Liver (tissue), 8 donors: ENCODE measurements at regions not wholly inside any gene's neighbourhood (a gene's known extent, or its start where the extent isn't known, plus 50 kb on each side); places are given as distances from the start of the nearest gene placed in this dataset.

Source experiments
- DNase-seq: peaks from one replicate; pipeline ENCODE4 v3.0.0-alpha.2; 2017; ENCODE audit warnings: low spot score
- H3K27ac ChIP-seq, 2 donors: one replicate each; pipeline ENCODE4 v1.7.0; 2013; ENCODE audit warnings: inconsistent platforms in 2 of 2, low read length in 2 of 2, control low read depth in 1 of 2, low read depth in 1 of 2, mild to moderate bottlenecking in 1 of 2
- H3K27me3 ChIP-seq, 4 donors: one replicate each; pipeline versions ENCODE4 v1.6.1 to v1.7.0; 2013; ENCODE audit warnings: low read length in 3 of 4, inconsistent platforms in 1 of 4, mild to moderate bottlenecking in 1 of 4, moderate library complexity in 1 of 4; ENCODE audit not compliant: control insufficient read depth in 4 of 4, insufficient read depth in 4 of 4
- H3K36me3 ChIP-seq, 4 donors: one replicate each; pipeline versions ENCODE4 v1.6.1 to v1.7.0; 2013; ENCODE audit warnings: low read length in 3 of 4, mild to moderate bottlenecking in 3 of 4, low read depth in 1 of 4, moderate library complexity in 1 of 4; ENCODE audit not compliant: control insufficient read depth in 4 of 4, insufficient read depth in 3 of 4
- H3K4me1 ChIP-seq, 4 donors: one replicate each; pipeline versions ENCODE4 v1.6.1 to v1.7.0; 2013; ENCODE audit warnings: low read length in 3 of 4, mild to moderate bottlenecking in 3 of 4, moderate library complexity in 1 of 4; ENCODE audit not compliant: control insufficient read depth in 4 of 4, insufficient read depth in 4 of 4
- H3K4me3 ChIP-seq, 3 donors: one replicate each; pipeline versions ENCODE4 v1.6.1 to v1.7.0; 2013; ENCODE audit warnings: low read length in 3 of 3, control low read depth in 1 of 3, low read depth in 1 of 3, mild to moderate bottlenecking in 1 of 3
- H3K9ac ChIP-seq, 2 donors: one replicate each; pipeline ENCODE4 v1.7.0; 2013; ENCODE audit warnings: low read length in 2 of 2, mild to moderate bottlenecking in 2 of 2, moderate library complexity in 2 of 2, control low read depth in 1 of 2, low read depth in 1 of 2
- H3K9me3 ChIP-seq, 4 donors: one replicate each; pipeline versions ENCODE4 v1.6.1 to v1.7.0; 2013; ENCODE audit warnings: low read length in 3 of 4; ENCODE audit not compliant: control insufficient read depth in 4 of 4
- EGR1 ChIP-seq, 2 donors: IDR thresholded peaks; 2 replicates each; pipeline ENCODE4 v1.6.1; 2016 to 2018; ENCODE audit warnings: antibody characterized with exemption in 2 of 2, low read depth in 2 of 2
- FOXA1 ChIP-seq: IDR thresholded peaks from 2 replicates; pipeline ENCODE4 v1.6.1; 2016; ENCODE audit warnings: antibody characterized with exemption
- FOXA2 ChIP-seq: IDR thresholded peaks from 2 replicates; pipeline ENCODE4 v1.6.1; 2016; ENCODE audit warnings: antibody characterized with exemption
- GABPA ChIP-seq, 2 donors: IDR thresholded peaks in 1 of 2; conservative IDR thresholded peaks in 1 of 2; 2 replicates each; pipeline ENCODE4 v1.6.1; 2016; ENCODE audit warnings: antibody characterized with exemption in 2 of 2, mild to moderate bottlenecking in 1 of 2, moderate library complexity in 1 of 2
- HNF4A ChIP-seq, 2 donors: conservative IDR thresholded peaks; 2 replicates each; pipeline ENCODE4 v1.6.1; 2016; ENCODE audit warnings: antibody characterized with exemption in 2 of 2, mild to moderate bottlenecking in 2 of 2
- HNF4G ChIP-seq: IDR thresholded peaks from 2 replicates; pipeline ENCODE4 v1.6.1; 2016; ENCODE audit warnings: antibody characterized with exemption
- JUND ChIP-seq, 2 donors: IDR thresholded peaks; 2 replicates each; pipeline ENCODE4 v1.6.1; 2016; ENCODE audit warnings: antibody characterized with exemption in 2 of 2
- NR2F2 ChIP-seq: IDR thresholded peaks from 2 replicates; pipeline ENCODE4 v1.6.1; 2016; ENCODE audit warnings: antibody characterized with exemption
- RAD21 ChIP-seq, 2 donors: IDR thresholded peaks; 2 replicates each; pipeline ENCODE4 v1.6.1; 2016; ENCODE audit warnings: antibody characterized with exemption in 2 of 2, mild to moderate bottlenecking in 2 of 2
- RXRA ChIP-seq, 2 donors: IDR thresholded peaks; 2 replicates each; pipeline ENCODE4 v1.6.1; 2017 to 2018; ENCODE audit warnings: antibody characterized with exemption in 2 of 2, mild to moderate bottlenecking in 1 of 2
- SP1 ChIP-seq: IDR thresholded peaks from 2 replicates; pipeline ENCODE4 v1.6.1; 2018; ENCODE audit warnings: antibody characterized with exemption, mild to moderate bottlenecking
- TAF1 ChIP-seq: conservative IDR thresholded peaks from 2 replicates; pipeline ENCODE4 v1.6.1; 2016; ENCODE audit warnings: antibody characterized with exemption, mild to moderate bottlenecking
- YY1 ChIP-seq: IDR thresholded peaks from 2 replicates; pipeline ENCODE4 v1.6.1; 2016; ENCODE audit warnings: antibody characterized with exemption, mild to moderate bottlenecking
- WGBS: extraction: QIAGEN DNeasy Blood & Tissue Kit; methylation state at CpG from one replicate; pipeline ENCODE4 v1.1.7; 2013; 5-methylcytosine and 5-hydroxymethylcytosine counted together
- TF ChIP-seq, protein P1 (sequence below): fragments of 150-350 bp; IDR thresholded peaks from 2 replicates; pipeline ENCODE4 v1.5.1; 2017; ENCODE audit warnings: improper control_type of control experiment, low read depth, low read length; ENCODE audit not compliant: missing input control
- TF ChIP-seq, protein P2 (sequence below): IDR thresholded peaks from 2 replicates; pipeline ENCODE4 v1.6.1; 2016; ENCODE audit warnings: antibody characterized with exemption
- TF ChIP-seq, protein P3 (sequence below): IDR thresholded peaks from 2 replicates; pipeline ENCODE4 v1.6.1; 2016; ENCODE audit warnings: antibody characterized with exemption
- TF ChIP-seq, protein P4 (sequence below): IDR thresholded peaks from 2 replicates; pipeline ENCODE4 v1.6.1; 2016; ENCODE audit warnings: antibody characterized with exemption, mild to moderate bottlenecking
- TF ChIP-seq, protein P5 (sequence below): IDR thresholded peaks from 2 replicates; pipeline ENCODE4 v1.6.1; 2016; ENCODE audit warnings: antibody characterized with exemption
- donor health status: healthy.
- donor health status: healthy.
- donor health status: healthy.
- donor health status: healthy.
- donor health status: healthy.

DNA sequence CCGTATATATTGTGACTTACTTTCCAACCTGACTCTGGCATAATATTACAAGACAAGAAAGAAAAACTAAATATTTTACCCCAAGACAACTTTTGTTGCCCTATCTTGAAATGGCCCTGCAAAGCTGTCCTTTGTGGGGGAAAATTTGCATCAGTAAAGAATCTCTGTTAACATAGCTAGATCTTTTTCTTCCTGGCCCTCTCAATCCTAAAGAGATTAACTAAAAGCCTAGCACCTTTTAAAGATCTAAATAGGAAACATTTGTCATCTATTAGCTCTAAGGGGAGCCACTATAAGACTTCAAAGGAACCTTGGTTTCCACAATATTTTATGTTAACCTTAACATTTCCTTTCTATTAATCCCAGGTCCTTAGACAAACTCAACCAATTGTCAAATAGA, 199.0 kb upstream of the SLITRK3 start:
- H3K4me1 ChIP-seq, result no peaks in the 10 kb centered on the region
- H3K27me3 ChIP-seq, result no peaks in the 10 kb centered on the region
- no peak overlapping the region for H3K9ac ChIP-seq
- no peak for DNase-seq
- no peak for TF ChIP-seq HNF4G
- no peak overlapping the region for H3K4me3 ChIP-seq
- no peaks in the 10 kb centered on the region for H3K9me3 ChIP-seq
- WGBS, result 99% methylated on average over 1 of the region's 1 CpG
- H3K36me3 ChIP-seq, result no peaks in the 10 kb centered on the region
- H3K27ac ChIP-seq, result no peak overlapping the region

DNA sequence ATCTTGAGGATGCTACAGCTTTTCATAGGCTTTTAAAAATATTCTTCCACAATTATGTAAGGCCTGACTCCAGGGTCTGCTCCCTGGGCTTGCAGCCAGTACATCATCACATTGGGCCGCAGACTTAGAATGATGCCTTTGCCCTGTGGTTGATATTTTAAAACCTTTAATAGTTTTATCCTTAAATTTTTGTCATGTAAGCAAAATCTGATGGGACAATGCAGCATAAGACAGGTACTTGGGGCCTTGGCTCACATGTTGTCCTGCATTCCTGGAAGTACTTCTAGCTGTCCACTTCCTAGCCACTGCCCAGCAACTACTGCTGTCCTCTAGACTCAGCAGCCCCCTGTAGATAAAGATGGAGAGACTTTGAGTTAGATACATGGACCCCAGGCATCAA, 197.3 kb upstream of the SLITRK3 start:
- DNase-seq, result no peak
- Histone ChIP-seq H3K9me3 (no peaks in the 10 kb centered on the region), H3K27ac (no peak overlapping the region), H3K27me3 (no peaks in the 10 kb centered on the region), H3K36me3 (no peaks in the 10 kb centered on the region), H3K4me3 (no peak overlapping the region), H3K9ac (no peak overlapping the region), H3K4me1 (no peaks in the 10 kb centered on the region)
- WGBS, result 94% methylated on average over 1 of the region's 1 CpG
- TF ChIP-seq NR2F2 (no peak), RAD21 (IDR thresholded peaks at IDR 0.05) (no peak), HNF4G (no peak), TAF1 (no peak), FOXA2 (no peak), EGR1 (IDR thresholded peaks at IDR 0.05; ENCODE audit: low read depth in 2 of 2) (no peak), YY1 (no peak), SP1 (no peak), RXRA (IDR thresholded peaks at IDR 0.05) (no peak), GABPA (IDR thresholded peaks at IDR 0.05 in 1 of 2, conservative IDR thresholded peaks at IDR 0.05 in 1 of 2) (no peak), HNF4A (conservative IDR thresholded peaks at IDR 0.05) (no peak), FOXA1 (no peak), JUND (IDR thresholded peaks at IDR 0.05) (no peak)
- TF ChIP-seq, protein P1, sequence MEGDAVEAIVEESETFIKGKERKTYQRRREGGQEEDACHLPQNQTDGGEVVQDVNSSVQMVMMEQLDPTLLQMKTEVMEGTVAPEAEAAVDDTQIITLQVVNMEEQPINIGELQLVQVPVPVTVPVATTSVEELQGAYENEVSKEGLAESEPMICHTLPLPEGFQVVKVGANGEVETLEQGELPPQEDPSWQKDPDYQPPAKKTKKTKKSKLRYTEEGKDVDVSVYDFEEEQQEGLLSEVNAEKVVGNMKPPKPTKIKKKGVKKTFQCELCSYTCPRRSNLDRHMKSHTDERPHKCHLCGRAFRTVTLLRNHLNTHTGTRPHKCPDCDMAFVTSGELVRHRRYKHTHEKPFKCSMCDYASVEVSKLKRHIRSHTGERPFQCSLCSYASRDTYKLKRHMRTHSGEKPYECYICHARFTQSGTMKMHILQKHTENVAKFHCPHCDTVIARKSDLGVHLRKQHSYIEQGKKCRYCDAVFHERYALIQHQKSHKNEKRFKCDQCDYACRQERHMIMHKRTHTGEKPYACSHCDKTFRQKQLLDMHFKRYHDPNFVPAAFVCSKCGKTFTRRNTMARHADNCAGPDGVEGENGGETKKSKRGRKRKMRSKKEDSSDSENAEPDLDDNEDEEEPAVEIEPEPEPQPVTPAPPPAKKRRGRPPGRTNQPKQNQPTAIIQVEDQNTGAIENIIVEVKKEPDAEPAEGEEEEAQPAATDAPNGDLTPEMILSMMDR, result no peak
- TF ChIP-seq, protein P2, sequence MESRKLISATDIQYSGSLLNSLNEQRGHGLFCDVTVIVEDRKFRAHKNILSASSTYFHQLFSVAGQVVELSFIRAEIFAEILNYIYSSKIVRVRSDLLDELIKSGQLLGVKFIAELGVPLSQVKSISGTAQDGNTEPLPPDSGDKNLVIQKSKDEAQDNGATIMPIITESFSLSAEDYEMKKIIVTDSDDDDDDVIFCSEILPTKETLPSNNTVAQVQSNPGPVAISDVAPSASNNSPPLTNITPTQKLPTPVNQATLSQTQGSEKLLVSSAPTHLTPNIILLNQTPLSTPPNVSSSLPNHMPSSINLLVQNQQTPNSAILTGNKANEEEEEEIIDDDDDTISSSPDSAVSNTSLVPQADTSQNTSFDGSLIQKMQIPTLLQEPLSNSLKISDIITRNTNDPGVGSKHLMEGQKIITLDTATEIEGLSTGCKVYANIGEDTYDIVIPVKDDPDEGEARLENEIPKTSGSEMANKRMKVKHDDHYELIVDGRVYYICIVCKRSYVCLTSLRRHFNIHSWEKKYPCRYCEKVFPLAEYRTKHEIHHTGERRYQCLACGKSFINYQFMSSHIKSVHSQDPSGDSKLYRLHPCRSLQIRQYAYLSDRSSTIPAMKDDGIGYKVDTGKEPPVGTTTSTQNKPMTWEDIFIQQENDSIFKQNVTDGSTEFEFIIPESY, result no peak
- TF ChIP-seq, protein P3, sequence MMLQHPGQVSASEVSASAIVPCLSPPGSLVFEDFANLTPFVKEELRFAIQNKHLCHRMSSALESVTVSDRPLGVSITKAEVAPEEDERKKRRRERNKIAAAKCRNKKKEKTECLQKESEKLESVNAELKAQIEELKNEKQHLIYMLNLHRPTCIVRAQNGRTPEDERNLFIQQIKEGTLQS, result no peak
- TF ChIP-seq, protein P4, sequence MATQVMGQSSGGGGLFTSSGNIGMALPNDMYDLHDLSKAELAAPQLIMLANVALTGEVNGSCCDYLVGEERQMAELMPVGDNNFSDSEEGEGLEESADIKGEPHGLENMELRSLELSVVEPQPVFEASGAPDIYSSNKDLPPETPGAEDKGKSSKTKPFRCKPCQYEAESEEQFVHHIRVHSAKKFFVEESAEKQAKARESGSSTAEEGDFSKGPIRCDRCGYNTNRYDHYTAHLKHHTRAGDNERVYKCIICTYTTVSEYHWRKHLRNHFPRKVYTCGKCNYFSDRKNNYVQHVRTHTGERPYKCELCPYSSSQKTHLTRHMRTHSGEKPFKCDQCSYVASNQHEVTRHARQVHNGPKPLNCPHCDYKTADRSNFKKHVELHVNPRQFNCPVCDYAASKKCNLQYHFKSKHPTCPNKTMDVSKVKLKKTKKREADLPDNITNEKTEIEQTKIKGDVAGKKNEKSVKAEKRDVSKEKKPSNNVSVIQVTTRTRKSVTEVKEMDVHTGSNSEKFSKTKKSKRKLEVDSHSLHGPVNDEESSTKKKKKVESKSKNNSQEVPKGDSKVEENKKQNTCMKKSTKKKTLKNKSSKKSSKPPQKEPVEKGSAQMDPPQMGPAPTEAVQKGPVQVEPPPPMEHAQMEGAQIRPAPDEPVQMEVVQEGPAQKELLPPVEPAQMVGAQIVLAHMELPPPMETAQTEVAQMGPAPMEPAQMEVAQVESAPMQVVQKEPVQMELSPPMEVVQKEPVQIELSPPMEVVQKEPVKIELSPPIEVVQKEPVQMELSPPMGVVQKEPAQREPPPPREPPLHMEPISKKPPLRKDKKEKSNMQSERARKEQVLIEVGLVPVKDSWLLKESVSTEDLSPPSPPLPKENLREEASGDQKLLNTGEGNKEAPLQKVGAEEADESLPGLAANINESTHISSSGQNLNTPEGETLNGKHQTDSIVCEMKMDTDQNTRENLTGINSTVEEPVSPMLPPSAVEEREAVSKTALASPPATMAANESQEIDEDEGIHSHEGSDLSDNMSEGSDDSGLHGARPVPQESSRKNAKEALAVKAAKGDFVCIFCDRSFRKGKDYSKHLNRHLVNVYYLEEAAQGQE, result no peak
- TF ChIP-seq, protein P5, sequence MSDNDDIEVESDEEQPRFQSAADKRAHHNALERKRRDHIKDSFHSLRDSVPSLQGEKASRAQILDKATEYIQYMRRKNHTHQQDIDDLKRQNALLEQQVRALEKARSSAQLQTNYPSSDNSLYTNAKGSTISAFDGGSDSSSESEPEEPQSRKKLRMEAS, result no peak
